HG03565 (cell line): ENCODE measurements at regions not wholly inside any gene's neighbourhood (a gene's known extent, or its start where the extent isn't known, plus 50 kb on each side); places are given as distances from the start of the nearest gene placed in this dataset.
"Not testable (repeated sequence)": the region's sequence is repeated elsewhere in the genome, so short reads cannot be mapped to it uniquely, and the experiment has no call there.

Source experiments
- ATAC-seq: cut with Tn5 transposase; IDR thresholded peaks from one replicate; pipeline ENCODE4 v1.9.1; 2021; ENCODE audit warnings: mild to moderate bottlenecking, moderate library complexity; ENCODE audit not compliant: unreplicated experiment

- ATAC-seq: no peak
These were observed 416.6 kb upstream of the CLINT1 start for GRCh38 chr5:158275511-158275910.

GRCh38 chr5:158273035-158273434 is 414.1 kb upstream of the CLINT1 start:
- no peak for ATAC-seq

DNA sequence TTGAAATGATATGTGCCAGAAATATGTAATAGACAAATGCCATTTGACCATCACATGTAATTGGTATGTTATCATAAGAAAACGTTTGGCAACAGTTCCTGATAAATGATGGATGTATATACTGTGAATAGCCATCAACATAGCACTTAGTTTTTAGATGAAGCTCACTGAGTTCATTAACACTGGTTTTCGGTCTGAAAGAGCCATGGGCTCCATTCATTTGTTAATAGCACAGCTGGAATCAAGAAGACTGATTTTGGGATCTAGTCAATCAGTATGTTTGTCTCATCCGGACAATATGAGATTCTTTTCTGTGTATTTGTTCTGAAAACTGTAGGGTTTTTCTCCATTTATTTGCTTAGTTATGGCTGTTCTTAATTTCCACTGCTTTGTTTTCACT is 413.5 kb upstream of the CLINT1 start:
- no peak for ATAC-seq

- no peak for ATAC-seq
These were observed 412.1 kb upstream of the CLINT1 start for GRCh38 chr5:158270996-158271554.

DNA sequence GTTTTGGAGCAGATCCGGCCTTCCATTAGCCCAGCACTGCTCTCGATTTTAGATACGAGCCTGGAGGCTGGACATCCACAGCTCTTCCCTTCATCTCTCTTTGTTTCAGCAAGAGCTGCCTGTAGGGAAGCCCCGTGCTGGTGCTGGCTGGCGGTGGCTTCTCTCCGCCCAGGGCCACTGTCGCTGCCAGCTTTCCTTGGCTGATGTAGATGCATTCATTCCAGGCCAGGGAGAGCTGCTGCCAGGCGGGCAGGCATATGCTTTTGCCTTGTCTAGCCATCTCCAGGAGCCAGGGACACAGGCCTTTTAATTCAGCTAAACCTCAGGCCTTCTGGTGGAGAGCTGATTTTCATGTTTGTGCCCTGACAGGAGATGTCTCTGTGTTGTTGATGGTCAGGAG is 409.3 kb upstream of the CLINT1 start:
- ATAC-seq: no peak

DNA sequence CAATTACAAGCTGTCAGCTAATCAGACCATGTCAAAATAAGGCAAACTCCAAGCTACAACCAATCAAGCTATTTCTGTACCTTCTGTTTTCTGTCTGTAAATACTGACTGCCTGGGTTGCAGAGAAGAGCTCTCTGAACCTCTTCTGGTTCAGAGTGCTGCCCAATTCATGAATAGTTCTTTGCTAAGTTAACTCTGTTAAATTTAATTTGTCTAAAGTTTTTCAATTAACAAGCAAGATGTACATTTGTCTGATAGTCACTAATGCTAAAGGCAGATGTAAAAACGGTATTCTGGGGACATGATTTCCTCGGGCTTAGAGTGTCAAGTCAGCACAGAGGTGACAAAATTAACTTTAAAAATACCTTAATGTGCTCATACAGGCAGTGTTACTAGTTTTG is 408.3 kb upstream of the CLINT1 start:
- no peak for ATAC-seq

- ATAC-seq: no peak
These were observed 407.2 kb upstream of the CLINT1 start for GRCh38 chr5:158265931-158266700.

DNA sequence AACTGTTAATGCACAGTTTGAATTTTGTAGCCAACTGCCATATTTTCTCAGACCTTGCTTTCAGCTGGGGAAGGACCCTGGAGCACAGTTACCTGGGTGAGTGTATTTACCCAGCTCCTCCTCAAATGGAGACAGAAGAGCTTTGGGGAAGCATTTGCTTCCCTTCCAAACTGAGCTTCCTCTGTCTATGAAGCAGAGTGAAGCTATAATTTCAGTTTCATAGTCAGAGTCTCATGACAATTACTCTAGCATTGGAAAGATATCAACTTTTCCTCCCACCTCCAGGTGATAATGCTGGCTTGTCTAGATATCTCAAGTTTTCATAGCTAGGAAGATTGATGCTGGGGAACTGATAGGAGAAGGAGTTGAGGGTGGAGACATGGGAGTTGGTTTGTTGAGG is 406.4 kb upstream of the CLINT1 start:
- ATAC-seq: no peak

- ATAC-seq: no peak
These were observed 405.3 kb upstream of the CLINT1 start for GRCh38 chr5:158264264-158264663.

GRCh38 chr5:158261674-158262367 is 402.9 kb upstream of the CLINT1 start:
- ATAC-seq: no peak

DNA sequence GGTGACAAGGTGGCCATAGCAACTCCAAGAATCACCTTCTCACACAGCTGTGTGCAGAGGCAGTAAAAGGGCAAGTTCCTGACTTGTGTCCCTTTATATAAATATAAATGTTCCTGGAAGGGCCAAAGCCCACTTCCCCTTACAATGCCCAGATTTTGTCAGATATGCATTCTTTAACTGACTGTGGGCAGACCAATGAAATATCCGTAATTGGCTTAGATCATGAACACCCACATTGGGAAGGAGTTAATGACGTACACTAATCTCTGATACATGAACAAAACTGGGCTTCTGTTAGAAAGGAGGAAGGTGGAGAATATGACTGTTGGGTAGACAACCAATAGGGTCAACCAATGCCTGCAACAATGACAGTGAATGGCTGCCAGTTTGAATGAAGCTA is 397.2 kb upstream of the CLINT1 start:
- ATAC-seq: no peak

- ATAC-seq: no peak
These were observed 396.7 kb upstream of the CLINT1 start for GRCh38 chr5:158255609-158256008.

DNA sequence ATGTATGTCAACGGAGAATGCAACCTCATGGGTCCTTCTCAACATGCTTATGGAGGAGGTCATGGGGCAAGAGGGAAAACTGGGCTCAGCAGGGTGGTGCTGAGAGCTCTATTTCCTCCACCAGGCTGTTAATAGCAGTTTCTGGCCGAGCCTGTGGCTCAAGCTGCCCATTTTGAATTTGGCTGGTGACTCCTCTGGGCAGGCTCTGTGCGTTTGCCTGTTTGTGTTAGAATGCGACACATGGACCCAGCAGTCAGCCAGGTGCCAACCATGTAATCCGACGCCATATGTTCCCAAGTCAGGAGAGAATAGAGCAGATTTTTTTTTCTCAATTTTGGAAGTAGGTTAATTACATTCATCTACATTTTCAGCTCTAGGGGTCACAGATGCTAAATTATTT is 387.7 kb upstream of the CLINT1 start:
- ATAC-seq: no peak

DNA sequence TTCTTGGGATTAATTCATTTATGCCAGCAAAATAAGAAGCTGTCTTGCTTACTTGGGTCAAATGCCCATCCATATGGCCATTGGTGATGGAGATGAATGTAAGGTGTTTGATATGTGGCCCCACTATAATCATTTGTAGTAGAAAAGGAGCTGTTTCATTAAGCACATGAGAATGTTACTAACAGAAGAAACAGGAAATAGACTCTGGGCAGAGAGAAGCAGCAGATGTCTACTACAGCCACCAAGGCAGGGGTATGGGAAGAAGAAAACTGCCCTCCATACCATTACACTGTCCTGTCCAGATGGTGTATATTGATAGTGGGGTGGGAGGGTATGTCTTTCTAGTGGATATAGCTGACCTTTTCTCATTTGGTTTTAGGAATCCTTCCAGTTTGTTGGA is 386.6 kb upstream of the CLINT1 start:
- ATAC-seq: no peak

- ATAC-seq: no peak
These were observed 385.9 kb upstream of the CLINT1 start for GRCh38 chr5:158244882-158245281.

- no peak for ATAC-seq
These were observed 377.8 kb upstream of the CLINT1 start for GRCh38 chr5:158236511-158237335.

- no peak for ATAC-seq
These were observed 376.2 kb upstream of the CLINT1 start for GRCh38 chr5:158235159-158235547.

DNA sequence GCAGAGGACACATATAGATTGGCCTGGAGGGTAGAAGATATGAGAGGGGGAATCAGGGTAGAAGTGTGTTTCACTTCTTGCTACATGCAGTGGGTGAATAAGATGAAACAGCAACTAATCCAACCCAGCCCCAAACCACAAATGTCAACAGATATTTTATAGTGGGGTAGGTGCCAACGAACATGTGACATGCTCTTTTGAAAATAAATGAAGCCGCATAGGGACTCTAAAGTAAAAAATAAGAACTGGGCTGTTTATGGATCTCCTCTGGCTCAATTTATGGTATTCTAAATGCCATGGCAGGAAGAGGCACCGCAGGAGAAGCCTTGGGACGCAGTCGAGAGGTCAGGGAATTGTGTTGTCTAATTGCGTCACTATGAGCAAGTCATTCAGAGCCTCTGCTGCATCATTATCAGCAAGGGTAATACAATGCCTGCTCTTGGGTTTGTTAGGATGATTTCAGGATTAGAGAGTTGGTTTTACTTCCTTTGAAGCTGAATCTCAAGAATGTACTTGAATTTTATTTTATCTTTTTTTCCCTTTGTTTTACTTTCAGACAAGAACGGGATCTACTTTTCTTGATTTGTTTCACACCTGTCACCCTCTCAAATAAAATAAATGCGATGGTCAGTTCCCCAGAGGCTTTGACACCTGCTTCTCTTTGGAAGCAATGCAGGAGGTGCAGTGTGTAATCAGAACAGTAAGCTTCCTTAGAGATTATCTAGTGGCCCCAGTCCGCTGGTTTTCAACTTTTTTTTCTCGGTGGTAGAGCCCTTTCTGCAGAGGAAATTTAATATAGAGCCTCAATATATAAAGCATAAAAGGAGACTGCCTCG is 375.6 kb upstream of the CLINT1 start:
- ATAC-seq: no peak

GRCh38 chr5:158233735-158234322 is 374.9 kb upstream of the CLINT1 start:
- no peak for ATAC-seq

- ATAC-seq: not testable (repeated sequence)
These were observed 368.4 kb upstream of the CLINT1 start for GRCh38 chr5:158227314-158227713.
